HG03457 (cell line): ENCODE measurements at regions not wholly inside any gene's neighbourhood (a gene's known extent, or its start where the extent isn't known, plus 50 kb on each side); places are given as distances from the start of the nearest gene placed in this dataset.

ENCODE experiments used
- ATAC-seq: cut with Tn5 transposase; IDR thresholded peaks from one replicate; pipeline ENCODE4 v1.9.1; 2021; ENCODE audit warnings: moderate number of reproducible peaks; ENCODE audit not compliant: unreplicated experiment

GRCh38 chr12:114767906-114768722, 84.1 kb upstream of the TBX3 start:
- no peak for ATAC-seq

- ATAC-seq: no peak
These were observed 83.2 kb upstream of the TBX3 start for GRCh38 chr12:114767084-114767760.

- ATAC-seq: no peak
These were observed 82.2 kb upstream of the TBX3 start for GRCh38 chr12:114765960-114766691.

GRCh38 chr12:114764510-114764909, 80.5 kb upstream of the TBX3 start:
- ATAC-seq: no peak

GRCh38 chr12:114762490-114763110, 78.6 kb upstream of the TBX3 start:
- ATAC-seq: no peak

- ATAC-seq: no peak
These were observed 76.3 kb upstream of the TBX3 start for GRCh38 chr12:114760151-114760877.

GRCh38 chr12:114759635-114760034, 75.7 kb upstream of the TBX3 start:
- ATAC-seq: no peak

GRCh38 chr12:114757684-114758325, 73.8 kb upstream of the TBX3 start:
- no peak for ATAC-seq

GRCh38 chr12:114752217-114752616, 68.2 kb upstream of the TBX3 start:
- no peak for ATAC-seq

- no peak for ATAC-seq
These were observed 67.7 kb upstream of the TBX3 start for GRCh38 chr12:114751712-114752111.

GRCh38 chr12:114750917-114751316, 66.9 kb upstream of the TBX3 start:
- ATAC-seq: no peak

- no peak for ATAC-seq
These were observed 65.1 kb upstream of the TBX3 start for GRCh38 chr12:114749065-114749464.

GRCh38 chr12:114747012-114747858, 63.3 kb upstream of the TBX3 start:
- no peak for ATAC-seq

- no peak for ATAC-seq
These were observed 62.5 kb upstream of the TBX3 start for GRCh38 chr12:114746297-114747011.

- no peak for ATAC-seq
These were observed 60.7 kb upstream of the TBX3 start for GRCh38 chr12:114744691-114745090.

- no peak for ATAC-seq
These were observed 60.3 kb upstream of the TBX3 start for GRCh38 chr12:114744285-114744684.

- no peak for ATAC-seq
These were observed 59.8 kb upstream of the TBX3 start for GRCh38 chr12:114743799-114744198.

- no peak for ATAC-seq
These were observed 59.3 kb upstream of the TBX3 start for GRCh38 chr12:114743289-114743688.

GRCh38 chr12:114742363-114742762, 58.4 kb upstream of the TBX3 start:
- no peak for ATAC-seq
